ENCODE measurements at regions not wholly inside any gene's neighbourhood (a gene's known extent, or its start where the extent isn't known, plus 50 kb on each side); places are given as distances from the start of the nearest gene placed in this dataset.

GRCh38 chr5:171692107-171692506 is 93.5 kb upstream of the SMIM23 start:
- DNase-seq: no peak

GRCh38 chr5:171692936-171693335 is 92.7 kb upstream of the SMIM23 start:
- DNase-seq: no peak

DNA sequence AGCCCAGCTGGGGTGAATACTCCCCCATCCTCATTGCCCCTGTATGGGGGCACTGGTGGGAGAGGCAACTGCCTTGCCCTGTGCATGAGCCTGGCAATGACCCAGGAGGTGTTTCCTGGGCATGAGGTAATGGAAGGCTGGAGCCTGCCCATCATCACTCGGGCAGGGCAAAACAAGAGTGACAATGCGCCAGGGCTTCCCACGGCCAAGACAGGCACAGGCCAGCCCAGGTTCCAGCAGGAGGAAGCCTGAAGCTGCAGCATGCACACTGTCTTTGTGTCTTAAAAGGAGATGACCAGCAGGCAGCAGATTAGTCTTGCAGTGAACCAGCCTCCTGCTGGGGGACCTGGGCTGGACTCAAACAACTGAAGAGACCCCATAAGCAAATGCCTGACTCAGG is 92.2 kb upstream of the SMIM23 start:
- DNase-seq: no peak

- no peak for DNase-seq
Observed at GRCh38 chr5:171695804-171696203, 89.8 kb upstream of the SMIM23 start.

DNA sequence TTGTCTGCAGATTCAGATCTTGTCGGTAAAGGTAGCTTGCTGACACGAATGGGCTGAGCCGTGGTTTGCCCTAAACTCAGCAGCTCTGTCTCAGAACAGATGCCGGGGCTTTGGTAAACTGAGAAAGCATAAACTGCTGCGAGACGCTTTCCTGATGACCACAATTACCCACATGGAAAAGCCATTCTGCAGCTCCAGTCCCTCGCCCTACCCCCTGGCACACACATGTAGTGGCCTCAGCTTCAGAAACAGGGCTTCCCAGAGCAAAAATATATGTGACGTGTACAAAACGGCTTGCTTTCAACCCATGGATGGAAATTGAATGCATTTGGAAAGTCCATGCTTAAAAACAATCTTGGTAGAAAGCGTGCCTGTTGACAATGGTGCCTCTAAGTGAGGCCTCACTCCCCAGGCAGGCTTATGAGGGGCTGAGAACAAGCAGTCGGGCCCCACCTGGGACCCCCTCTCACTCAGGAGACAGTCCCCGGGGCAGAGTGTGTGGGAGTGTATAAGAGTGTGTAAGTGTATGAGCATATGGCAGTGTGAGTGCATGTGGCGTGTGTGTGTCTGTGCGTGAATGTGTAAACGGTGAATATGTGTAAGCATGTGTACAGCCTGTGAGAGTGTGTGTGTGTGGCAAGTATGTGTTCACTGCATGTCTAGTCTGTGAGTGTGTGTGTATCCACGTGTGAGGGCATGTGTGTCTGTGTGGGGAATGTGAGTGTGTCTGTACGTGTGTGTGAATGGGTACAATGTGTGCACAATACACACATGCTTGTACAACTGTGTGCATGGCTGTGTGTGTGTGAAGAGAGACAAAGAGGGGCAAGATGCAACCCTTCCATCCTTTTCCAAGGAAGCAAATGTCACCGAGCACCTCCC is 88.2 kb upstream of the SMIM23 start:
- DNase-seq: no peak

DNA sequence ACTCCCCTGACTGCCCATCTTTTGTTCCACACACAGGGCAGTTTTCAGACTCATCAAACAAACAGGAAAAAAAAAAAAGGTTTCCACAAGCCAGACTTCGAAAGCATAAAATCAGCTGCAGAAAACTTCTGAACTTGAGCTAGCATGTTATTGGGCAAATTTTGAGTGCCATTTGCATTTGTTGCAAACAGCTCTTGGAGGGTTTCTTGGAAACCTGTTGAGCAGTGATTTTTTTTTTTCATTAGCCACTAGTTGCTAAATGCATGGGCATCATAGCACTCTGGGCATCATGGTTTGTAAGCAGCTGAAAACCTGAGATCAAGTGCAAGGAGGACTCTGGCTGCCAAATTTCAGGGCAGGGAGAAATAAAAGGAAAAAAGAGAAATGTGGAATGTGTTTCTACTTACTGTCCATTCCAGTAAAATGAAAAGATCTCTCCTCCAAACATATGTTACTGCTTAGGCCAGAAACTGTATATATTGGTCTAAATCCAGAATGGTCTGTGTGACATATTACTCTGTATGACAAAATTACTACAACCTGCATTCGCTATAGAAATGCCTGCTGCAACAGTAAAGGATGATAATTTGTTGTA is 85.2 kb upstream of the SMIM23 start:
- no peak for DNase-seq

GRCh38 chr5:171701100-171701541 is 84.5 kb upstream of the SMIM23 start:
- no peak for DNase-seq

DNA sequence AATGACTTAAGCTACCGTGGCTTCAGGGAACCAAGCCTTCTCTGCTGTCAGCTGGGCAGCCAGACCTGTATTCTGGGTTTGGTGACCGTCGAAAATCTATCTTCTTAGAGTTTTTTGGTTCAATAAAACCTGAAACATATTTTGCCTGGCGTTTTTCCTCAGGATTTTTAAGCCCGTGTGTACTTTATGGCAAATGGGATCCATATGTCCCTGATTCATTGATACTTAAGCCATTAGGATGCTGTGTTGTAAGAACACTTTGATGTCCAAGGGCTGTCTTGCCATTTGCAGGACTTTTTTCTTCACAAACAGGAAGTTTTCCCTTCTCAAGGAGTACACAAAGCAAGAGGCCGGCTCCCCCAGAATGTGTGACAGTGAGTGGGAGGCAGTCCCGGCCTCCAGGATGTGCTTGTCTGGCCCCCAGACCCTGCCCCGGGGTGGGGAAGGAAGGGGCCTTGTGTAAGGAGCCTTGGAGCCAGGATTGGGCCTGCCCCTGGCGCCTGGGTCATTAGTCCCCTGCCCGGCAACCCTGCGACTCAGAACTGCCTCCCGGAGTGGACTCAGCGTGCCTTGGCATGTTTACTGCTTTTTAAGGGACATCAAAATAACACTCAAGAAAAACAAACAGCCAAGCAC is 83.4 kb upstream of the SMIM23 start:
- no peak for DNase-seq

GRCh38 chr5:171703146-171703545 is 82.5 kb upstream of the SMIM23 start:
- no peak for DNase-seq

DNA sequence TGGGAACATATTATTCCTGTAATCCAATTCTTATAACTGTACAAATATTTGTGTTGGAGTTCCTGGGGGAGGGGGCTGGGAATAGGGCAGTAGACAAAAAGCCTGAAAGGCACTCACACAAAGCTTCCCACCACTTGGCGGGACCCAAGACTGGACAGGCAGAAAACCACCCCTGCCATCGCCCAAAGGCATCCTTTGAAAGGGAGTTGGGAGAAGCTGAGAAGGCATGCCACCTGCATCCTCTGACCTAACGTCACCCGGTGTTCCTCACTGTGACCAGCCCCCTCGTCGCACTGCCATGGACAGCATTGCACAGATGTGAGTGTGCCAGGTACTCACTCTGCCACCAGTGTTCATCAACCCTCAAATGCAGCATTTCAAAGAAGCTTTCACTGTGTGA is 80.6 kb upstream of the SMIM23 start:
- no peak for DNase-seq

- DNase-seq: no peak
Observed at GRCh38 chr5:171705830-171706468, 79.7 kb upstream of the SMIM23 start.

DNA sequence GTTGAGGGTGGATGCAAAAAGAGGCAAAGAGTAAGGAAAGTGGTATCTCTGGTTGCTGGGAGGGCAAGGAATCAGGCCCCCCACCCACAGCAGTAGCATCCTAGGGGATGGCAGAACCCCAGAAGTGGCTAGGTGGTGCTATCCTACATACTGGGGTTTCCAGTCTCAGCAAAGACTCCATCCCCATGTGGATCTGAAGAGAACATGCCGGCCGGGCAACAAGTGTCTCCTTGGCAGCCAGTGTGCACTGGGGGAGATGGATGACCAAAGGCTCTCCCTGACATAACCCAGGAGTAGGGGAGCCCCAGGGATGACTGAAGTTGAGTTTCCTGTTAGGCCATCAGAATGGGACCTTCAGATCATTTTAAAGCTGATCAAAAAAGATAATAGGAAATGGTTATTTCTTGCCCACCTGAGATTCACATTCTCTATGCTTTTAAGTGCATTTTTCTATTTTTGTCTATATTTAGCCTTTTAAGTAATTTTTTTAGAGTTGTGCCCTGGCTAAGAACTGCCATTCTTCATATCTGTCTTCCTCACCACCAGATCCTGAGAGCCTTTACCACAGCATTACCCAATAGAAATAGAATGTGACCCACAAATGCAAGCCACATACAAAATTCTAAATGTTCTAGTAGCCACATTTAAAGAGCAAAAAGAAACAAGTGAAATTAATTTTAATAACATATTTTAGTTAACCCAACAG is 78.7 kb upstream of the SMIM23 start:
- DNase-seq: no peak

DNA sequence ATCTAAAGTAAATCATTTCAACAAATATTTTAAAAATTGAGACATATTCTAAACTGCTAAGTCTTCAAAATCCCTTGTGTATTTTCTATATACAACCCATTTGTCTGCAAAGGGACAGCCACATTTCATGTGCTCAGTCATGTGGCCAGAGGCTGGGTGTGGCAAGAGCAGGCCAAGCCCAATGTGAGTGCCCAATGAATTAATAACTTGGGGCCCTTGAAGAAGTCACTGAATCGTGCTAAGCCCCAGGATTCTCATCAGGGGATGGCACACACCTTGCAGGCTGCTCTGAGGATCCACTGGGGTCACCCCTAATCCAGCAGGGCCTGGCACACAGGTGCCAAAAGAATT is 78.2 kb upstream of the SMIM23 start:
- no peak for DNase-seq

DNA sequence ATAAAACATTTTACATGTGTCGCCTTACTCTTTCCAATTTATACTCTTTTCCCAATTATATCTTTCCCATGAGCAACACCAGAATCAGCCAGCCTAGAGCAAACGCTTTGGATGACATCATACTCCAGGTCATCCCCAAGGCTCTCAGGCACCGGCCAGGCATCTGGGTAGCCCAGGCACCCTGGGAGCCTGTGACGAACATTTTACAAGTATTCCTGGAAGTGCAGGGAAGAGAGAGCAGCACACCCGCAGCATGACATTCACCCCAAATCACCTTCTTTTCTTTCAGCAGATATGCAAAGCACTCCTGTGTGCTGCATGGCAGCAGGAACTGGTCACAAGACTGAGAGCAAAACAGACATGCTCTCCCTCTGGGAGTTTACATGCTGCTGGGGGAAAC is 75.7 kb upstream of the SMIM23 start:
- no peak for DNase-seq

DNA sequence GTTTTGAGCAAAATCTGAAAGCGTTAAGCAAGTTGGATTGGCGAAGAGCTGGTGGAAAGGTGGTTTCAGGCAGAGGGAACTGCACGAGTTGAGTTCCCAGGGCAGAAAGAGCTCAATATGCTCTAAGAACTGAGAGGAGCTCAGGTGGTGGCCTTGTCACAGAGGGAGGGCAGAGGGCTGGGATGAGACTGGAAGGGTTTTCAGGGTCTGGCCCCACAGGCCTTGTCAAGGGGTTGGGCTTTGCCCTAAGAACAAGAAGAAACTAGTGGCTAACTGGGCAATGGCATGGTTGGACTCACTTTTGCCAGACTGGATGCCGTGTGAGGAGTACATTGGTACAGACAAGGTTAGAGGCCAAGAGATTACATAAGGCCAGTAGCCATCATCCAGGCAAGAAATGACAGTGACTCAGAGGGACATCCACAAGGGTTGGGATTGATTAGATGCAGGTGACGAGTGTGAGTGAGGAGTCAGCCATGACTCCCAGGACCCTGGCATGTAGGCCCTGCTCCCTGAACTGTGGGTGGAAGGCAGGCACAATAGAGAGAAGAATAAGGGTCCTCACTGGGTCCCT is 75.1 kb upstream of the SMIM23 start:
- DNase-seq: no peak

DNA sequence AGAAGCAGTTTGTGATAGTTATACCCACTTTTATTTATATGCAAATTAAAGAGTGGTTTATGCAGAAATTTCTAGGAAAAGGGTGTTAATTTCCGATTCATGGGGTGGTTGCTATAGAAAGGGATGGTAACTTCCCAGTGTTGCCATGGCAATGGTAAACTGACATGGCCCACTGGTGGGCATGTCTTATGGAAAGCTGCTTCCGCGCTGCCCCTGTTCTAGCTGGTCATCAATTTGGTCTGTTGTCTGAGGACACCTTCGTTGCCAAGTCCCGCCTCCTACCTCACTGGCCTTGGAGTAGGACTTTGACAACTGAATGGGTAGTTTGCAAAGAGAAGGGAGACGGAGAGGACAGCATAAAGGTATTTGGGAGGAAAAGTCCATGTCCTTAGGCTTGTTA is 74.0 kb upstream of the SMIM23 start:
- DNase-seq: no peak

- DNase-seq: no peak
Observed at GRCh38 chr5:171712616-171713015, 73.0 kb upstream of the SMIM23 start.

- no peak for DNase-seq
Observed at GRCh38 chr5:171713152-171713551, 72.5 kb upstream of the SMIM23 start.

GRCh38 chr5:171714261-171714660 is 71.4 kb upstream of the SMIM23 start:
- DNase-seq: no peak

DNA sequence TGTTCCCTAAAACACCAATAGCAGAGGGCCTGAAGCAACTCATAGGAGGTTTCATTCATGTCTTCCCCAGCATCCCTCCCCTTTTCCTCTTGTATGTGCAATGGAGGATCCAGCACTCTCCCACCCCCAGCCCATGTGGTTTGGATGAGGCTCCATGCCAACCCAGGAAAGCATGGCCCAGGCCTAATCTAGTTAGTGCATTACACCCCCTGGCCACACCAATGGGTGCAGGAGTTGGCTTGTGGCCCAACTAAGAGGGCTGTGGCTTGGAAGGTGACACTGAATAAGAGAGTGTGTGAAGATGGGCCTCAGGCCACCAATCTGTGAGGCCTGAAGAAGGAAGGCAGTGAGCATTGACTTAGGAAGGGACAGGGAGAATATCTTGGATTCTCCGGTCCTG is 70.8 kb upstream of the SMIM23 start:
- no peak for DNase-seq

DNA sequence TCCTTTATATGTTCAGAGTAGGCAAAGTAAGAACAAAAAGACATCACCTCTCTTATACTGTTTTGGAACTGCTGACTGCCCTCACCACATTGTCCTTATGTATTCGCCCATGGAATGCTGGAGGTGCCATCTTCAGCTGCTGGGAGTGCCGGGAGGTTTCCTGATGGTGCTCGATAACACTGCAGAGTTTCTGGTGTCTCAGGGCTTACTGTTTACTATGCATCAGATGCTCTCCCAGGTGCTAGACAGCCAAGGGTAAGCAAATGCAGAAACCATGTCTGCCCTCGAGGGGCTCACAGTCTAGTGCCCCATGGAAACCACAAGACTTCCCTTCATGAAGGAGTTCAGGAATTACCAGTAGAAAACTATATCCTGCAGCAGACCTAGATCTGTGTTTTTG is 70.1 kb upstream of the SMIM23 start:
- no peak for DNase-seq

DNA sequence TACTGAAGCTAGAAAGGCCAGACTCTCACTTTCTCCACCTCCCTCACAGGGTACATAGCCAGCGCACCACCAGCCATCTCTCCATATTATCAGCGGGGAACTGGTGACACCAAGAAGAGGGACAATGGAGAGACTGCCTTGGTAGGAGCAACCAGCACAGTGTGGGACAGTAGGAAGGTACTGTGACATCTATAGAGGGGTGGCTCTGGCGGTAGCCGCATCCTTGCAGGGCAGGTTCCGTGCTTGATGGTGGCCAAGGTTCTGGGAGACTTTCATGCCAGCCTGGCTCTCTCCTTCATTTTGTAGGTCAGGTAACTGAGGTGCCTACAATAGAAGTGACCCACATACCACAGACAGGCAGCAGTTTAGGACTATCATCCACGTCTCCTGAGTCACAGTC is 65.5 kb upstream of the SMIM23 start:
- DNase-seq: no peak

- DNase-seq: no peak
Observed at GRCh38 chr5:171721464-171721863, 64.2 kb upstream of the SMIM23 start.
